ENCODE measurements at regions not wholly inside any gene's neighbourhood (a gene's known extent, or its start where the extent isn't known, plus 50 kb on each side); places are given as distances from the start of the nearest gene placed in this dataset.

DNA sequence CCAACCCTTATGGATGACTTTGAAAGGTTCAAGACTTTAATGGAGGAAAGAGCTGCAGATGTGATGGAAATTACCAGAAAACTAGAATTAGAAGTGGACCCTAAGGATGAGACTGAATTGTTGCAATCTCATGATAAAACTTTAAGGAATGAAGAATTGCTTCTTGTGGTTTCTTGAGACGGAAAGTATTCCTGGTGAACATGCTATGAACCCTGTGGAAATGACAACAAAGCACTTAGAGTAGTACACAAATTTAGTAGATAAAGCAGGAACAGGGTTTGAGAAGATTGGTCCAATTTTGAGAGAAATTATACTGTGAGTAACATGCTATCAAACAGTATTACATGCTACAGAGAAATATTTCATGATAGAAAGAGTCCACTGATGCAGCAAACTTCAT, 215.4 kb downstream of the OMA1 start:
- DNase-seq (ENCODE audit: low spot score): no peak
- Histone ChIP-seq H3K27ac (ENCODE audit: low read depth in 1 of 2, low read length in 2 of 2) (no peak overlapping the region), H3K27me3 (ENCODE audit: control insufficient read depth in 4 of 4, insufficient read depth in 4 of 4, low read length in 3 of 4) (no peaks in the 10 kb centered on the region), H3K4me3 (ENCODE audit: low read depth in 1 of 3, low read length in 3 of 3) (no peak overlapping the region), H3K9me3 (ENCODE audit: control insufficient read depth in 4 of 4, low read length in 3 of 4) (no peaks in the 10 kb centered on the region), H3K9ac (ENCODE audit: low read depth in 1 of 2, low read length in 2 of 2) (no peak overlapping the region), H3K4me1 (ENCODE audit: control insufficient read depth in 4 of 4, insufficient read depth in 4 of 4, low read length in 3 of 4) (no peaks in the 10 kb centered on the region), H3K36me3 (ENCODE audit: control insufficient read depth in 4 of 4, insufficient read depth in 3 of 4, low read depth in 1 of 4, low read length in 3 of 4) (no peaks in the 10 kb centered on the region)
- 96% methylated on average over 1 of the region's 1 CpG for WGBS
- no peak for TF ChIP-seq JUND (IDR thresholded peaks at IDR 0.05)
- TF ChIP-seq, protein P1, sequence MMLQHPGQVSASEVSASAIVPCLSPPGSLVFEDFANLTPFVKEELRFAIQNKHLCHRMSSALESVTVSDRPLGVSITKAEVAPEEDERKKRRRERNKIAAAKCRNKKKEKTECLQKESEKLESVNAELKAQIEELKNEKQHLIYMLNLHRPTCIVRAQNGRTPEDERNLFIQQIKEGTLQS (IDR thresholded peaks at IDR 0.05): no peak
- TF ChIP-seq, protein P2, sequence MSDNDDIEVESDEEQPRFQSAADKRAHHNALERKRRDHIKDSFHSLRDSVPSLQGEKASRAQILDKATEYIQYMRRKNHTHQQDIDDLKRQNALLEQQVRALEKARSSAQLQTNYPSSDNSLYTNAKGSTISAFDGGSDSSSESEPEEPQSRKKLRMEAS (IDR thresholded peaks at IDR 0.05): no peak
- TF ChIP-seq RXRA (IDR thresholded peaks at IDR 0.05): no peak
- TF ChIP-seq, protein P3, sequence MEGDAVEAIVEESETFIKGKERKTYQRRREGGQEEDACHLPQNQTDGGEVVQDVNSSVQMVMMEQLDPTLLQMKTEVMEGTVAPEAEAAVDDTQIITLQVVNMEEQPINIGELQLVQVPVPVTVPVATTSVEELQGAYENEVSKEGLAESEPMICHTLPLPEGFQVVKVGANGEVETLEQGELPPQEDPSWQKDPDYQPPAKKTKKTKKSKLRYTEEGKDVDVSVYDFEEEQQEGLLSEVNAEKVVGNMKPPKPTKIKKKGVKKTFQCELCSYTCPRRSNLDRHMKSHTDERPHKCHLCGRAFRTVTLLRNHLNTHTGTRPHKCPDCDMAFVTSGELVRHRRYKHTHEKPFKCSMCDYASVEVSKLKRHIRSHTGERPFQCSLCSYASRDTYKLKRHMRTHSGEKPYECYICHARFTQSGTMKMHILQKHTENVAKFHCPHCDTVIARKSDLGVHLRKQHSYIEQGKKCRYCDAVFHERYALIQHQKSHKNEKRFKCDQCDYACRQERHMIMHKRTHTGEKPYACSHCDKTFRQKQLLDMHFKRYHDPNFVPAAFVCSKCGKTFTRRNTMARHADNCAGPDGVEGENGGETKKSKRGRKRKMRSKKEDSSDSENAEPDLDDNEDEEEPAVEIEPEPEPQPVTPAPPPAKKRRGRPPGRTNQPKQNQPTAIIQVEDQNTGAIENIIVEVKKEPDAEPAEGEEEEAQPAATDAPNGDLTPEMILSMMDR (IDR thresholded peaks at IDR 0.05; ENCODE audit: low read depth, low read length, missing input control): no peak
- no peak for TF ChIP-seq FOXA1 (IDR thresholded peaks at IDR 0.05)
- TF ChIP-seq TAF1 (conservative IDR thresholded peaks at IDR 0.05): no peak
- TF ChIP-seq FOXA2 (IDR thresholded peaks at IDR 0.05): no peak
- no peak for TF ChIP-seq RAD21 (IDR thresholded peaks at IDR 0.05)
- no peak for TF ChIP-seq SP1 (IDR thresholded peaks at IDR 0.05)
- no peak for TF ChIP-seq HNF4G (IDR thresholded peaks at IDR 0.05)
- TF ChIP-seq EGR1 (IDR thresholded peaks at IDR 0.05; ENCODE audit: low read depth in 2 of 2): no peak
- no peak for TF ChIP-seq GABPA (IDR thresholded peaks at IDR 0.05 in 1 of 2, conservative IDR thresholded peaks at IDR 0.05 in 1 of 2)

DNA sequence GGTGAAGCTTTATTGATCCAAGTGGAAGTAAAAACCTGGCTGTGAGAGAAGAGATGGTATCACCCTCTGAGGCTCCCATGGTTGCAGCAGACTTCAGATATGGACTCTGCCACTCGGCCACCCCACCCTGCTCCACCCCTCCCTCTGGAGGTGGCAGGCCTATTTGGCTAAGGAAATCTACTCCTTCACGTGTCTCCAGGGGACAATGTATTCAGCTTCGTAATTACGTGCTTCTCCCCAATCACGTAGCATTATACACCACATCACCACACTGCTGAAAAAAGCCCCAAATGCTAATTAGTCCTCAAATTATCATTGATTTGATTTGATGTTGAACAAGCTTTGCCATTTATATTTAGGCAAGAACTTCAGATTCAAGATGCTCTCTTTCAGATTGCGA, 220.7 kb downstream of the OMA1 start:
- no peak overlapping the region for H3K4me3 ChIP-seq (ENCODE audit: low read depth in 1 of 3, low read length in 3 of 3)
- DNase-seq (ENCODE audit: low spot score): no peak
- TF ChIP-seq, protein P3 (IDR thresholded peaks at IDR 0.05; ENCODE audit: low read depth, low read length, missing input control): no peak
- TF ChIP-seq, protein P2 (IDR thresholded peaks at IDR 0.05): no peak
- TF ChIP-seq FOXA1 (IDR thresholded peaks at IDR 0.05) (no peak), NR2F2 (IDR thresholded peaks at IDR 0.05) (no peak), TAF1 (conservative IDR thresholded peaks at IDR 0.05) (no peak), FOXA2 (IDR thresholded peaks at IDR 0.05) (no peak), HNF4G (IDR thresholded peaks at IDR 0.05) (no peak), RAD21 (IDR thresholded peaks at IDR 0.05) (no peak), RXRA (IDR thresholded peaks at IDR 0.05) (no peak), HNF4A (conservative IDR thresholded peaks at IDR 0.05) (no peak)
- TF ChIP-seq, protein P1 (IDR thresholded peaks at IDR 0.05): no peak
- TF ChIP-seq, protein P4, sequence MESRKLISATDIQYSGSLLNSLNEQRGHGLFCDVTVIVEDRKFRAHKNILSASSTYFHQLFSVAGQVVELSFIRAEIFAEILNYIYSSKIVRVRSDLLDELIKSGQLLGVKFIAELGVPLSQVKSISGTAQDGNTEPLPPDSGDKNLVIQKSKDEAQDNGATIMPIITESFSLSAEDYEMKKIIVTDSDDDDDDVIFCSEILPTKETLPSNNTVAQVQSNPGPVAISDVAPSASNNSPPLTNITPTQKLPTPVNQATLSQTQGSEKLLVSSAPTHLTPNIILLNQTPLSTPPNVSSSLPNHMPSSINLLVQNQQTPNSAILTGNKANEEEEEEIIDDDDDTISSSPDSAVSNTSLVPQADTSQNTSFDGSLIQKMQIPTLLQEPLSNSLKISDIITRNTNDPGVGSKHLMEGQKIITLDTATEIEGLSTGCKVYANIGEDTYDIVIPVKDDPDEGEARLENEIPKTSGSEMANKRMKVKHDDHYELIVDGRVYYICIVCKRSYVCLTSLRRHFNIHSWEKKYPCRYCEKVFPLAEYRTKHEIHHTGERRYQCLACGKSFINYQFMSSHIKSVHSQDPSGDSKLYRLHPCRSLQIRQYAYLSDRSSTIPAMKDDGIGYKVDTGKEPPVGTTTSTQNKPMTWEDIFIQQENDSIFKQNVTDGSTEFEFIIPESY (IDR thresholded peaks at IDR 0.05): no peak
- TF ChIP-seq, protein P5, sequence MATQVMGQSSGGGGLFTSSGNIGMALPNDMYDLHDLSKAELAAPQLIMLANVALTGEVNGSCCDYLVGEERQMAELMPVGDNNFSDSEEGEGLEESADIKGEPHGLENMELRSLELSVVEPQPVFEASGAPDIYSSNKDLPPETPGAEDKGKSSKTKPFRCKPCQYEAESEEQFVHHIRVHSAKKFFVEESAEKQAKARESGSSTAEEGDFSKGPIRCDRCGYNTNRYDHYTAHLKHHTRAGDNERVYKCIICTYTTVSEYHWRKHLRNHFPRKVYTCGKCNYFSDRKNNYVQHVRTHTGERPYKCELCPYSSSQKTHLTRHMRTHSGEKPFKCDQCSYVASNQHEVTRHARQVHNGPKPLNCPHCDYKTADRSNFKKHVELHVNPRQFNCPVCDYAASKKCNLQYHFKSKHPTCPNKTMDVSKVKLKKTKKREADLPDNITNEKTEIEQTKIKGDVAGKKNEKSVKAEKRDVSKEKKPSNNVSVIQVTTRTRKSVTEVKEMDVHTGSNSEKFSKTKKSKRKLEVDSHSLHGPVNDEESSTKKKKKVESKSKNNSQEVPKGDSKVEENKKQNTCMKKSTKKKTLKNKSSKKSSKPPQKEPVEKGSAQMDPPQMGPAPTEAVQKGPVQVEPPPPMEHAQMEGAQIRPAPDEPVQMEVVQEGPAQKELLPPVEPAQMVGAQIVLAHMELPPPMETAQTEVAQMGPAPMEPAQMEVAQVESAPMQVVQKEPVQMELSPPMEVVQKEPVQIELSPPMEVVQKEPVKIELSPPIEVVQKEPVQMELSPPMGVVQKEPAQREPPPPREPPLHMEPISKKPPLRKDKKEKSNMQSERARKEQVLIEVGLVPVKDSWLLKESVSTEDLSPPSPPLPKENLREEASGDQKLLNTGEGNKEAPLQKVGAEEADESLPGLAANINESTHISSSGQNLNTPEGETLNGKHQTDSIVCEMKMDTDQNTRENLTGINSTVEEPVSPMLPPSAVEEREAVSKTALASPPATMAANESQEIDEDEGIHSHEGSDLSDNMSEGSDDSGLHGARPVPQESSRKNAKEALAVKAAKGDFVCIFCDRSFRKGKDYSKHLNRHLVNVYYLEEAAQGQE (IDR thresholded peaks at IDR 0.05): no peak
- peaks cover 0 to 2% (median 0%) of the 10 kb centered on the region in 4 donors for H3K9me3 ChIP-seq (ENCODE audit: control insufficient read depth in 4 of 4, low read length in 3 of 4)
- H3K36me3 ChIP-seq (ENCODE audit: control insufficient read depth in 4 of 4, insufficient read depth in 3 of 4, low read depth in 1 of 4, low read length in 3 of 4): no peaks in the 10 kb centered on the region
- H3K27me3 ChIP-seq (ENCODE audit: control insufficient read depth in 4 of 4, insufficient read depth in 4 of 4, low read length in 3 of 4): no peaks in the 10 kb centered on the region
- H3K9ac ChIP-seq (ENCODE audit: low read depth in 1 of 2, low read length in 2 of 2): no peak overlapping the region
- no peak overlapping the region for H3K27ac ChIP-seq (ENCODE audit: low read depth in 1 of 2, low read length in 2 of 2)
- WGBS: 72% methylated on average over 6 of the region's 6 CpGs
- no peaks in the 10 kb centered on the region for H3K4me1 ChIP-seq (ENCODE audit: control insufficient read depth in 4 of 4, insufficient read depth in 4 of 4, low read length in 3 of 4)

All from liver (tissue), 8 donors.